ENCODE measurements at regions not wholly inside any gene's neighbourhood (a gene's known extent, or its start where the extent isn't known, plus 50 kb on each side); places are given as distances from the start of the nearest gene placed in this dataset.
"Not testable (repeated sequence)": the region's sequence is repeated elsewhere in the genome, so short reads cannot be mapped to it uniquely, and the experiment has no call there.

- TF ChIP-seq, protein P1, sequence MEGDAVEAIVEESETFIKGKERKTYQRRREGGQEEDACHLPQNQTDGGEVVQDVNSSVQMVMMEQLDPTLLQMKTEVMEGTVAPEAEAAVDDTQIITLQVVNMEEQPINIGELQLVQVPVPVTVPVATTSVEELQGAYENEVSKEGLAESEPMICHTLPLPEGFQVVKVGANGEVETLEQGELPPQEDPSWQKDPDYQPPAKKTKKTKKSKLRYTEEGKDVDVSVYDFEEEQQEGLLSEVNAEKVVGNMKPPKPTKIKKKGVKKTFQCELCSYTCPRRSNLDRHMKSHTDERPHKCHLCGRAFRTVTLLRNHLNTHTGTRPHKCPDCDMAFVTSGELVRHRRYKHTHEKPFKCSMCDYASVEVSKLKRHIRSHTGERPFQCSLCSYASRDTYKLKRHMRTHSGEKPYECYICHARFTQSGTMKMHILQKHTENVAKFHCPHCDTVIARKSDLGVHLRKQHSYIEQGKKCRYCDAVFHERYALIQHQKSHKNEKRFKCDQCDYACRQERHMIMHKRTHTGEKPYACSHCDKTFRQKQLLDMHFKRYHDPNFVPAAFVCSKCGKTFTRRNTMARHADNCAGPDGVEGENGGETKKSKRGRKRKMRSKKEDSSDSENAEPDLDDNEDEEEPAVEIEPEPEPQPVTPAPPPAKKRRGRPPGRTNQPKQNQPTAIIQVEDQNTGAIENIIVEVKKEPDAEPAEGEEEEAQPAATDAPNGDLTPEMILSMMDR (IDR thresholded peaks at IDR 0.05): not testable (repeated sequence)
- not testable (repeated sequence) for TF ChIP-seq POLR2A (IDR thresholded peaks at IDR 0.05)
Observed at GRCh38 chr9:42937583-42938235, 754.2 kb downstream of the SPATA31A6 start.

Measured in heart left ventricle (tissue), 13 donors.